IMR-90 (cell line): ENCODE measurements at regions not wholly inside any gene's neighbourhood (a gene's known extent, or its start where the extent isn't known, plus 50 kb on each side); places are given as distances from the start of the nearest gene placed in this dataset.

Experiments
- ATAC-seq: fragments of 200-7000 bp; cut with Tn5 transposase; 2 replicates; pipeline ENCODE4 v1.9.1; 2020; ENCODE audit warnings: low read depth, mild to moderate bottlenecking, moderate library complexity
- BruUV-seq: library from RNA; stranded (reverse); fragments of 400-500 nt; replicated peaks from 2 replicates; lab custom pipeline; 2021; lab: Mats Ljungman, UMichigan
- CTCF ChIA-PET: fragments of 300-600 bp; formaldehyde crosslinking; extraction: SDS; loops from one replicate; lab custom pipeline; 2021; ENCODE audit warnings: antibody characterized with exemption; lab: Yijun Ruan, JAX
- POLR2A ChIA-PET: fragments of 300-600 bp; sonication (Branson Sonifier 250); formaldehyde crosslinking; loops from one replicate; lab custom pipeline; 2022; ENCODE audit warnings: antibody characterized with exemption; ENCODE audit not compliant: unreplicated experiment; lab: Charles Lee
- DNase-seq: peaks from one replicate; pipeline ENCODE4 v3.0.0; 2013
- H2AFZ ChIP-seq: replicated peaks from 2 replicates; pipeline ENCODE3; 2013; ENCODE audit warnings: low read length, mild to moderate bottlenecking; ENCODE audit not compliant: poor library complexity
- H2AK5ac ChIP-seq: 2 replicates; pipeline ENCODE4 v1.6.1; 2013; ENCODE audit warnings: low read depth, low read length, inconsistent platforms
- H2AK9ac ChIP-seq: replicated peaks from 2 replicates; pipeline ENCODE3; 2013; ENCODE audit warnings: mild to moderate bottlenecking, low read depth, low read length, moderate library complexity; ENCODE audit not compliant: poor library complexity
- H2BK120ac ChIP-seq: 2 replicates; pipeline ENCODE4 v1.6.1; 2013; ENCODE audit warnings: low read depth, low read length, inconsistent platforms
- H2BK15ac ChIP-seq: 3 replicates; pipeline ENCODE4 v1.6.1; 2013; ENCODE audit warnings: low read depth, low read length, inconsistent platforms
- H2BK20ac ChIP-seq: 2 replicates; pipeline ENCODE4 v1.6.1; 2013; ENCODE audit warnings: low read depth, mild to moderate bottlenecking, inconsistent platforms, low read length, moderate library complexity
- H2BK5ac ChIP-seq: 2 replicates; pipeline ENCODE4 v1.6.1; 2013; ENCODE audit warnings: mild to moderate bottlenecking, low read depth, low read length, inconsistent platforms; ENCODE audit not compliant: poor library complexity, severe bottlenecking
- H3K14ac ChIP-seq: replicated peaks from 2 replicates; pipeline ENCODE4 v1.6.1; 2013; ENCODE audit warnings: low read depth, low read length, inconsistent platforms
- H3K18ac ChIP-seq: 2 replicates; pipeline ENCODE4 v1.6.1; 2013; ENCODE audit warnings: low read depth, low read length, control low read depth
- H3K23ac ChIP-seq: 2 replicates; pipeline ENCODE4 v1.6.1; 2013; ENCODE audit warnings: low read depth, low read length, inconsistent platforms
- H3K27ac ChIP-seq: 2 replicates; pipeline ENCODE4 v1.5.1; 2013; ENCODE audit warnings: mild to moderate bottlenecking, control low read depth, low read length; ENCODE audit not compliant: insufficient read depth
- H3K27me3 ChIP-seq: 2 replicates; pipeline ENCODE4 v1.6.1; 2013; ENCODE audit warnings: low read length; ENCODE audit not compliant: control insufficient read depth, insufficient read depth
- H3K36me3 ChIP-seq: 2 replicates; pipeline ENCODE4 v1.6.1; 2013; ENCODE audit warnings: low read length, mixed read lengths; ENCODE audit not compliant: control insufficient read depth, insufficient read depth
- H3K4ac ChIP-seq: 2 replicates; pipeline ENCODE4 v1.6.1; 2013; ENCODE audit warnings: low read depth, low read length, inconsistent platforms
- H3K4me1 ChIP-seq: 2 replicates; pipeline ENCODE4 v1.6.1; 2013; ENCODE audit warnings: low read length, mixed read lengths; ENCODE audit not compliant: control insufficient read depth, insufficient read depth
- H3K4me2 ChIP-seq: 2 replicates; pipeline ENCODE4 v1.6.1; 2013; ENCODE audit warnings: low read depth, mild to moderate bottlenecking, control low read depth, low read length, moderate library complexity
- H3K4me3 ChIP-seq: 2 replicates; pipeline ENCODE4 v1.5.1; 2013; ENCODE audit warnings: low read depth, mild to moderate bottlenecking, control low read depth, low read length, moderate library complexity; ENCODE audit not compliant: insufficient read depth
- H3K56ac ChIP-seq: 2 replicates; pipeline ENCODE4 v1.6.1; 2013; ENCODE audit warnings: low read length, inconsistent platforms; ENCODE audit not compliant: insufficient read depth; ENCODE audit errors: extremely low read depth
- H3K79me1 ChIP-seq, 2 experiments: 2 replicates each; pipeline ENCODE4 v1.6.1; 2013; ENCODE audit warnings: low read length in 2 of 2, inconsistent platforms in 1 of 2, low read depth in 1 of 2
- H3K9ac ChIP-seq: 2 replicates; pipeline ENCODE4 v1.6.1; 2013; ENCODE audit warnings: low read depth, low read length, control low read depth
- H3K9me1 ChIP-seq: 2 replicates; pipeline ENCODE4 v1.6.1; 2013; ENCODE audit warnings: low read length, inconsistent platforms; ENCODE audit not compliant: insufficient read depth
- H3K9me3 ChIP-seq: 2 replicates; pipeline ENCODE4 v1.6.1; 2013; ENCODE audit warnings: low read length; ENCODE audit not compliant: control insufficient read depth, insufficient read depth
- H4K20me1 ChIP-seq: 2 replicates; pipeline ENCODE4 v1.6.1; 2013; ENCODE audit warnings: low read length, inconsistent platforms; ENCODE audit not compliant: insufficient read depth
- H4K5ac ChIP-seq: 2 replicates; pipeline ENCODE4 v1.6.1; 2013; ENCODE audit warnings: mild to moderate bottlenecking, low read depth, low read length, control low read depth
- H4K8ac ChIP-seq, 2 experiments: 2 replicates each; pipeline ENCODE4 v1.6.1; 2013; ENCODE audit warnings: low read depth in 2 of 2, low read length in 2 of 2, control low read depth in 1 of 2, inconsistent platforms in 1 of 2
- H4K91ac ChIP-seq: 2 replicates; pipeline ENCODE4 v1.6.1; 2013; ENCODE audit warnings: low read depth, low read length, inconsistent platforms; ENCODE audit not compliant: insufficient read depth
- CEBPB ChIP-seq: IDR thresholded peaks from 2 replicates; pipeline ENCODE4 v1.6.1; 2012; ENCODE audit warnings: low read depth, low read length, improper control_type of control experiment
- FOS ChIP-seq: fragments of 150-350 bp; IDR thresholded peaks from 2 replicates; pipeline ENCODE4 v1.6.1; 2016; ENCODE audit warnings: low read depth, low read length
- MAFK ChIP-seq: IDR thresholded peaks from 2 replicates; pipeline ENCODE4 v1.6.1; 2012; ENCODE audit warnings: low read depth, low read length, improper control_type of control experiment
- MAZ ChIP-seq: IDR thresholded peaks from 2 replicates; pipeline ENCODE4 v1.6.1; 2012; ENCODE audit warnings: low read depth, mild to moderate bottlenecking, low read length, improper control_type of control experiment, moderate library complexity, borderline replicate concordance
- MXI1 ChIP-seq: IDR thresholded peaks from 2 replicates; pipeline ENCODE4 v1.6.1; 2012; ENCODE audit warnings: low read depth, mild to moderate bottlenecking, low read length, moderate library complexity, borderline replicate concordance
- POLR2A ChIP-seq: IDR thresholded peaks from 2 replicates; pipeline ENCODE4 v1.6.1; 2012; ENCODE audit warnings: mild to moderate bottlenecking, low read depth, low read length
- RCOR1 ChIP-seq: IDR thresholded peaks from 2 replicates; pipeline ENCODE4 v1.6.1; 2012; ENCODE audit warnings: mild to moderate bottlenecking, low read length, improper control_type of control experiment; ENCODE audit not compliant: insufficient replicate concordance
- RFX5 ChIP-seq: IDR thresholded peaks from 2 replicates; pipeline ENCODE4 v1.8.0; 2012; ENCODE audit warnings: low read depth, mild to moderate bottlenecking, low read length, moderate library complexity
- SMC3 ChIP-seq: fragments of 150-350 bp; IDR thresholded peaks from 2 replicates; pipeline ENCODE4 v1.6.1; 2016; ENCODE audit warnings: low read depth, mild to moderate bottlenecking, antibody characterized with exemption, low read length, moderate library complexity
- WGBS, 2 experiments: methylation state at CpG; one replicate each; pipeline versions ENCODE4 v1.1.5 to v1.1.7; 2013; ENCODE audit warnings: missing lambda C conversion rate in 2 of 2; ENCODE audit not compliant: insufficient read length in 1 of 2; ENCODE audit errors: extremely low coverage in 2 of 2; 5-methylcytosine and 5-hydroxymethylcytosine counted together
- dilution Hi-C: fragments of 300-500 bp; cut with HindIII; formaldehyde crosslinking; loops from one replicate; pipeline ENCODE4 v1.14.3; 2018; ENCODE audit warnings: low sequenced_read_pairs; ENCODE audit not compliant: unreplicated experiment
- in situ Hi-C: fragments of 300-500 bp; cut with MboI; formaldehyde crosslinking; loops from 3 replicates; pipeline ENCODE4 v1.14.3; 2019; ENCODE audit warnings: low sequenced_read_pairs, inconsistent platforms, mixed read lengths
- intact Hi-C: fragments of 100-400 bp; cut with micrococcal nuclease; formaldehyde crosslinking; loops from 2 replicates; pipeline ENCODE4 v1.10.0; 2022
- TF ChIP-seq, protein P1 (sequence below): fragments of 150-350 bp; IDR thresholded peaks from 2 replicates; pipeline ENCODE4 v1.6.1; 2017; ENCODE audit warnings: mild to moderate bottlenecking, antibody characterized with exemption, low read length, low read depth
- TF ChIP-seq, protein P2 (sequence below): conservative IDR thresholded peaks from 2 replicates; pipeline ENCODE4 v1.5.1; 2012; ENCODE audit warnings: mild to moderate bottlenecking, low read depth, low read length, improper control_type of control experiment
- TF ChIP-seq, protein P3 (sequence below): fragments of 150-350 bp; IDR thresholded peaks from 2 replicates; pipeline ENCODE4 v1.6.1; 2016; ENCODE audit warnings: low read depth, mild to moderate bottlenecking, low read length, moderate library complexity, borderline replicate concordance

DNA sequence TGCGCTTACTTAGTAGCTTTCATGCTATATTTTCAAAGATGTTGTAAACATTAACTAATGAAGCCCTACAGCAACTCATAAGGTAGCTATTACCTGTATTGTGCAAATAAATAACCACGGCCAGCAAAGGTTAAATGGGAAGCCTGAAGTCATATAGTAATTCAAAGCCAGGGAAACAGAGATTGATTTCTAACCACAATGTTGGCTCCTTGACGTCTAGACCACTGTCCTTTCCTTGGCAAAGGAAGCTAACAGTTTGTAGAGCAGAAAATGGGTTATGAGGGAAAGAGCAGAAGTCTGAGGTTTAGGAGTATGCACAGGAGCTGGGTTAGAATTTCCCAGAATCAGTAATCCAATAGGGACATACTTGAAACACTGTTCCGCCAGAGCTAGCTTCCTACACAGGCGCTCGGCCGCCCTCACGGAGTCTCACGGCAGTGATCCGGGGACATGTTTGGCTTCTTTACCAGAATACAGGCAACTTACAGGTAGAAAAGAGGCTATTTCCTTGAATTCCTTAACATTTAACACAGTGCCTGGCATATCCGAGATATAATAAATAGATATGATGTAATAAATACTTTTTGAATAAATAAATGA, 298.8 kb upstream of the LYPLAL1 start:
- Histone ChIP-seq H3K36me3 (no peaks in the 10 kb centered on the region), H3K4me2 (no peak overlapping the region), H3K4ac (peak overlapping the region; percentile 61), H3K79me1 (no peaks in the 10 kb centered on the region), H2AK9ac (no peak overlapping the region), H2BK15ac (peak overlapping the region; percentile 46; the same call in 1 of the 3 replicates), H2AFZ (no peak overlapping the region), H2BK20ac (peak overlapping the region; percentile 54; the same call in 1 of the 2 replicates), H4K5ac (peak overlapping the region; percentile 52), H3K4me3 (no peak overlapping the region), H3K23ac (no peak overlapping the region), H3K9me3 (no peaks in the 10 kb centered on the region), H3K4me1 (no peaks in the 10 kb centered on the region; the same call in 1 of the 2 replicates), H3K27me3 (no peaks in the 10 kb centered on the region), H3K14ac (peak overlapping the region; percentile 83), H3K18ac (peak overlapping the region; percentile 91), H3K9ac (no peak overlapping the region), H3K56ac (no peak overlapping the region), H2AK5ac (peak overlapping the region; percentile 76), H4K91ac (peak overlapping the region; percentile 56; the same call in 1 of the 2 replicates), H3K9me1 (no peaks in the 10 kb centered on the region), H4K20me1 (no peaks in the 10 kb centered on the region), H3K27ac (peak overlapping the region; percentile 52), H2BK120ac (peak overlapping the region; percentile 80), H2BK5ac (peak overlapping the region; percentile 54), H4K8ac (peak overlapping the region; percentile 3 to 53)
- CTCF ChIA-PET = no interaction called here
- in situ Hi-C loops (no loop called here), intact Hi-C loops (loop anchor here (5.0 kb wide), 2 partner anchors 192 to 528 kb away; partner anchors contain the start of gene TGFB2), dilution Hi-C loops (no loop called here)
- POLR2A ChIA-PET = no interaction called here
- WGBS, 2 experiments = 75% methylated on average over 2 of the region's 11 CpGs; no CpG with 5 or more reads in 1 of the 2 experiments
- TF ChIP-seq MAFK (no peak), RFX5 (no peak), POLR2A (no peak), SMC3 (no peak), MXI1 (no peak), RCOR1 (no peak), CEBPB (no peak), FOS (no peak), MAZ (no peak)
- TF ChIP-seq, protein P1, sequence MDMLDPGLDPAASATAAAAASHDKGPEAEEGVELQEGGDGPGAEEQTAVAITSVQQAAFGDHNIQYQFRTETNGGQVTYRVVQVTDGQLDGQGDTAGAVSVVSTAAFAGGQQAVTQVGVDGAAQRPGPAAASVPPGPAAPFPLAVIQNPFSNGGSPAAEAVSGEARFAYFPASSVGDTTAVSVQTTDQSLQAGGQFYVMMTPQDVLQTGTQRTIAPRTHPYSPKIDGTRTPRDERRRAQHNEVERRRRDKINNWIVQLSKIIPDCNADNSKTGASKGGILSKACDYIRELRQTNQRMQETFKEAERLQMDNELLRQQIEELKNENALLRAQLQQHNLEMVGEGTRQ = no peak
- TF ChIP-seq, protein P2, sequence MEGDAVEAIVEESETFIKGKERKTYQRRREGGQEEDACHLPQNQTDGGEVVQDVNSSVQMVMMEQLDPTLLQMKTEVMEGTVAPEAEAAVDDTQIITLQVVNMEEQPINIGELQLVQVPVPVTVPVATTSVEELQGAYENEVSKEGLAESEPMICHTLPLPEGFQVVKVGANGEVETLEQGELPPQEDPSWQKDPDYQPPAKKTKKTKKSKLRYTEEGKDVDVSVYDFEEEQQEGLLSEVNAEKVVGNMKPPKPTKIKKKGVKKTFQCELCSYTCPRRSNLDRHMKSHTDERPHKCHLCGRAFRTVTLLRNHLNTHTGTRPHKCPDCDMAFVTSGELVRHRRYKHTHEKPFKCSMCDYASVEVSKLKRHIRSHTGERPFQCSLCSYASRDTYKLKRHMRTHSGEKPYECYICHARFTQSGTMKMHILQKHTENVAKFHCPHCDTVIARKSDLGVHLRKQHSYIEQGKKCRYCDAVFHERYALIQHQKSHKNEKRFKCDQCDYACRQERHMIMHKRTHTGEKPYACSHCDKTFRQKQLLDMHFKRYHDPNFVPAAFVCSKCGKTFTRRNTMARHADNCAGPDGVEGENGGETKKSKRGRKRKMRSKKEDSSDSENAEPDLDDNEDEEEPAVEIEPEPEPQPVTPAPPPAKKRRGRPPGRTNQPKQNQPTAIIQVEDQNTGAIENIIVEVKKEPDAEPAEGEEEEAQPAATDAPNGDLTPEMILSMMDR = no peak
- TF ChIP-seq, protein P3, sequence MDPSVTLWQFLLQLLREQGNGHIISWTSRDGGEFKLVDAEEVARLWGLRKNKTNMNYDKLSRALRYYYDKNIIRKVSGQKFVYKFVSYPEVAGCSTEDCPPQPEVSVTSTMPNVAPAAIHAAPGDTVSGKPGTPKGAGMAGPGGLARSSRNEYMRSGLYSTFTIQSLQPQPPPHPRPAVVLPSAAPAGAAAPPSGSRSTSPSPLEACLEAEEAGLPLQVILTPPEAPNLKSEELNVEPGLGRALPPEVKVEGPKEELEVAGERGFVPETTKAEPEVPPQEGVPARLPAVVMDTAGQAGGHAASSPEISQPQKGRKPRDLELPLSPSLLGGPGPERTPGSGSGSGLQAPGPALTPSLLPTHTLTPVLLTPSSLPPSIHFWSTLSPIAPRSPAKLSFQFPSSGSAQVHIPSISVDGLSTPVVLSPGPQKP = no peak
- no TSS peak for BruUV-seq
- ATAC-seq (no peak), DNase-seq (no peak)
